ENCODE measurements at regions not wholly inside any gene's neighbourhood (a gene's known extent, or its start where the extent isn't known, plus 50 kb on each side); places are given as distances from the start of the nearest gene placed in this dataset.

- no peak for TF ChIP-seq ETS1 (IDR thresholded peaks at IDR 0.05)
- TF ChIP-seq POLR2AphosphoS5 (IDR thresholded peaks at IDR 0.05; ENCODE audit: low read depth), result no peak
- no peak for TF ChIP-seq CREB1 (CRISPR knock-in tag; IDR thresholded peaks at IDR 0.05; ENCODE audit: low read depth)
- TF ChIP-seq ZNF114 (CRISPR knock-in tag; IDR thresholded peaks at IDR 0.05), result no peak
- TF ChIP-seq EZH2 (IDR thresholded peaks at IDR 0.05; ENCODE audit: low read depth, unreplicated experiment), result no peak
These were observed 901.4 kb downstream of the EFNB2 start (continued) for GRCh38 chr13:105634059-105634458.

DNA sequence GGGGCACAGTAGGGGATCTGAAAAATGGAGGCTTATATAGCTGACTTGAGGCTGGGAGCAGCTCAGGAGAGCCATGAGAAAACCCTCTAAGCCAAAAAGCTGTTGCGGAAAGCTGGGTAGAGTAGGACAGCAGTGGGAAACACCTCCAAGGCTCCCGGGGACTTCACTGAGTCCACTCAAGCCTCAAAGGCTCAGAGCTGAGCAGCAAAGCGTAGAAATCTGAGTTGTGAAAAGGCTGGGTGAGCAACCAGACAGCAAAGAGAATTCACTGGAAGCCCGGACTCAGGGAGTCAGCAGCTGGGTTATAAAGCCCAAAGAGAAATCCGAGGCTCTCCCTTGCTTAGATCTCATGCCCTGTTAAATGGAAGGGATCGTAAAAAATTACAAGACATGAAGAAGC is 905.0 kb downstream of the EFNB2 start:
- TF ChIP-seq ZNF331 (CRISPR knock-in tag; IDR thresholded peaks at IDR 0.05; ENCODE audit: low read depth) (no peak), JUNB (IDR thresholded peaks at IDR 0.05; ENCODE audit: unreplicated experiment) (no peak), CREB1 (CRISPR knock-in tag; IDR thresholded peaks at IDR 0.05; ENCODE audit: low read depth) (no peak), ETS1 (IDR thresholded peaks at IDR 0.05) (no peak), ZNF114 (CRISPR knock-in tag; IDR thresholded peaks at IDR 0.05) (no peak), STAT1 (IDR thresholded peaks at IDR 0.05; ENCODE audit: unreplicated experiment) (no peak)
- TF ChIP-seq, protein P1, sequence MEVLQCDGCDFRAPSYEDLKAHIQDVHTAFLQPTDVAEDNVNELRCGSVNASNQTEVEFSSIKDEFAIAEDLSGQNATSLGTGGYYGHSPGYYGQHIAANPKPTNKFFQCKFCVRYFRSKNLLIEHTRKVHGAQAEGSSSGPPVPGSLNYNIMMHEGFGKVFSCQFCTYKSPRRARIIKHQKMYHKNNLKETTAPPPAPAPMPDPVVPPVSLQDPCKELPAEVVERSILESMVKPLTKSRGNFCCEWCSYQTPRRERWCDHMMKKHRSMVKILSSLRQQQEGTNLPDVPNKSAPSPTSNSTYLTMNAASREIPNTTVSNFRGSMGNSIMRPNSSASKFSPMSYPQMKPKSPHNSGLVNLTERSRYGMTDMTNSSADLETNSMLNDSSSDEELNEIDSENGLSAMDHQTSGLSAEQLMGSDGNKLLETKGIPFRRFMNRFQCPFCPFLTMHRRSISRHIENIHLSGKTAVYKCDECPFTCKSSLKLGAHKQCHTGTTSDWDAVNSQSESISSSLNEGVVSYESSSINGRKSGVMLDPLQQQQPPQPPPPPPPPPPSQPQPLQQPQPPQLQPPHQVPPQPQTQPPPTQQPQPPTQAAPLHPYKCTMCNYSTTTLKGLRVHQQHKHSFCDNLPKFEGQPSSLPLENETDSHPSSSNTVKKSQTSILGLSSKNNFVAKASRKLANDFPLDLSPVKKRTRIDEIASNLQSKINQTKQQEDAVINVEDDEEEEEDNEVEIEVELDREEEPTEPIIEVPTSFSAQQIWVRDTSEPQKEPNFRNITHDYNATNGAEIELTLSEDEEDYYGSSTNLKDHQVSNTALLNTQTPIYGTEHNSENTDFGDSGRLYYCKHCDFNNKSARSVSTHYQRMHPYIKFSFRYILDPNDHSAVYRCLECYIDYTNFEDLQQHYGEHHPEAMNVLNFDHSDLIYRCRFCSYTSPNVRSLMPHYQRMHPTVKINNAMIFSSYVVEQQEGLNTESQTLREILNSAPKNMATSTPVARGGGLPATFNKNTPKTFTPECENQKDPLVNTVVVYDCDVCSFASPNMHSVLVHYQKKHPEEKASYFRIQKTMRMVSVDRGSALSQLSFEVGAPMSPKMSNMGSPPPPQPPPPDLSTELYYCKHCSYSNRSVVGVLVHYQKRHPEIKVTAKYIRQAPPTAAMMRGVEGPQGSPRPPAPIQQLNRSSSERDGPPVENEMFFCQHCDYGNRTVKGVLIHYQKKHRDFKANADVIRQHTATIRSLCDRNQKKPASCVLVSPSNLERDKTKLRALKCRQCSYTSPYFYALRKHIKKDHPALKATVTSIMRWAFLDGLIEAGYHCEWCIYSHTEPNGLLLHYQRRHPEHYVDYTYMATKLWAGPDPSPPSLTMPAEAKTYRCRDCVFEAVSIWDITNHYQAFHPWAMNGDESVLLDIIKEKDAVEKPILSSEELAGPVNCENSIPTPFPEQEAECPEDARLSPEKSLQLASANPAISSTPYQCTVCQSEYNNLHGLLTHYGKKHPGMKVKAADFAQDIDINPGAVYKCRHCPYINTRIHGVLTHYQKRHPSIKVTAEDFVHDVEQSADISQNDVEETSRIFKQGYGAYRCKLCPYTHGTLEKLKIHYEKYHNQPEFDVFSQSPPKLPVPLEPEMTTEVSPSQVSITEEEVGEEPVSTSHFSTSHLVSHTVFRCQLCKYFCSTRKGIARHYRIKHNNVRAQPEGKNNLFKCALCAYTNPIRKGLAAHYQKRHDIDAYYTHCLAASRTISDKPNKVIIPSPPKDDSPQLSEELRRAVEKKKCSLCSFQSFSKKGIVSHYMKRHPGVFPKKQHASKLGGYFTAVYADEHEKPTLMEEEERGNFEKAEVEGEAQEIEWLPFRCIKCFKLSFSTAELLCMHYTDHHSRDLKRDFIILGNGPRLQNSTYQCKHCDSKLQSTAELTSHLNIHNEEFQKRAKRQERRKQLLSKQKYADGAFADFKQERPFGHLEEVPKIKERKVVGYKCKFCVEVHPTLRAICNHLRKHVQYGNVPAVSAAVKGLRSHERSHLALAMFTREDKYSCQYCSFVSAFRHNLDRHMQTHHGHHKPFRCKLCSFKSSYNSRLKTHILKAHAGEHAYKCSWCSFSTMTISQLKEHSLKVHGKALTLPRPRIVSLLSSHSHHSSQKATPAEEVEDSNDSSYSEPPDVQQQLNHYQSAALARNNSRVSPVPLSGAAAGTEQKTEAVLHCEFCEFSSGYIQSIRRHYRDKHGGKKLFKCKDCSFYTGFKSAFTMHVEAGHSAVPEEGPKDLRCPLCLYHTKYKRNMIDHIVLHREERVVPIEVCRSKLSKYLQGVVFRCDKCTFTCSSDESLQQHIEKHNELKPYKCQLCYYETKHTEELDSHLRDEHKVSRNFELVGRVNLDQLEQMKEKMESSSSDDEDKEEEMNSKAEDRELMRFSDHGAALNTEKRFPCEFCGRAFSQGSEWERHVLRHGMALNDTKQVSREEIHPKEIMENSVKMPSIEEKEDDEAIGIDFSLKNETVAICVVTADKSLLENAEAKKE (CRISPR knock-in tag; IDR thresholded peaks at IDR 0.05), result no peak
- TF ChIP-seq, protein P2, sequence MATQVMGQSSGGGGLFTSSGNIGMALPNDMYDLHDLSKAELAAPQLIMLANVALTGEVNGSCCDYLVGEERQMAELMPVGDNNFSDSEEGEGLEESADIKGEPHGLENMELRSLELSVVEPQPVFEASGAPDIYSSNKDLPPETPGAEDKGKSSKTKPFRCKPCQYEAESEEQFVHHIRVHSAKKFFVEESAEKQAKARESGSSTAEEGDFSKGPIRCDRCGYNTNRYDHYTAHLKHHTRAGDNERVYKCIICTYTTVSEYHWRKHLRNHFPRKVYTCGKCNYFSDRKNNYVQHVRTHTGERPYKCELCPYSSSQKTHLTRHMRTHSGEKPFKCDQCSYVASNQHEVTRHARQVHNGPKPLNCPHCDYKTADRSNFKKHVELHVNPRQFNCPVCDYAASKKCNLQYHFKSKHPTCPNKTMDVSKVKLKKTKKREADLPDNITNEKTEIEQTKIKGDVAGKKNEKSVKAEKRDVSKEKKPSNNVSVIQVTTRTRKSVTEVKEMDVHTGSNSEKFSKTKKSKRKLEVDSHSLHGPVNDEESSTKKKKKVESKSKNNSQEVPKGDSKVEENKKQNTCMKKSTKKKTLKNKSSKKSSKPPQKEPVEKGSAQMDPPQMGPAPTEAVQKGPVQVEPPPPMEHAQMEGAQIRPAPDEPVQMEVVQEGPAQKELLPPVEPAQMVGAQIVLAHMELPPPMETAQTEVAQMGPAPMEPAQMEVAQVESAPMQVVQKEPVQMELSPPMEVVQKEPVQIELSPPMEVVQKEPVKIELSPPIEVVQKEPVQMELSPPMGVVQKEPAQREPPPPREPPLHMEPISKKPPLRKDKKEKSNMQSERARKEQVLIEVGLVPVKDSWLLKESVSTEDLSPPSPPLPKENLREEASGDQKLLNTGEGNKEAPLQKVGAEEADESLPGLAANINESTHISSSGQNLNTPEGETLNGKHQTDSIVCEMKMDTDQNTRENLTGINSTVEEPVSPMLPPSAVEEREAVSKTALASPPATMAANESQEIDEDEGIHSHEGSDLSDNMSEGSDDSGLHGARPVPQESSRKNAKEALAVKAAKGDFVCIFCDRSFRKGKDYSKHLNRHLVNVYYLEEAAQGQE (IDR thresholded peaks at IDR 0.05; ENCODE audit: unreplicated experiment), result no peak
- no peaks in the 10 kb centered on the region for H3K9me3 Mint-ChIP-seq
- Histone ChIP-seq H3K4me2 (no peak overlapping the region), H2AFZ (no peak overlapping the region), H3K79me2 (replicated peaks; ENCODE audit: insufficient read depth) (no peaks in the 10 kb centered on the region), H4K20me1 (replicated peaks; ENCODE audit: insufficient read depth) (no peaks in the 10 kb centered on the region), H3K36me3 (ENCODE audit: insufficient read depth) (no peaks in the 10 kb centered on the region), H3F3A (replicated peaks; ENCODE audit: low read depth) (no peaks in the 10 kb centered on the region), H3K27ac (ENCODE audit: low read depth) (no peak overlapping the region), H3K9me2 (ENCODE audit: insufficient read depth) (0 out of 2 replicates have a peak, but pooled peaks cover 3% of the 10 kb centered on the region), H3K27me3 (ENCODE audit: insufficient read depth) (no peaks in the 10 kb centered on the region), H3K4me1 (ENCODE audit: insufficient read depth) (peaks cover 9% of the 10 kb centered on the region), H3K4me3 (no peak overlapping the region)
- H3K27ac Mint-ChIP-seq, result no peak overlapping the region
- H3K27me3 Mint-ChIP-seq (ENCODE audit: insufficient read depth, low read depth, poor library complexity), result peaks cover 3% of the 10 kb centered on the region
- peaks cover 10% of the 10 kb centered on the region for H3K4me1 Mint-ChIP-seq
- H3K4me3 Mint-ChIP-seq, result no peak overlapping the region
- no peak for ATAC-seq
- H3K36me3 Mint-ChIP-seq (ENCODE audit: low read depth), result no peaks in the 10 kb centered on the region; the same call in 2 of the 3 replicates
- DNase-seq (ENCODE audit: low spot score), result no peak

Measured in GM23338 (cell line).